ENCODE measurements at regions not wholly inside any gene's neighbourhood (a gene's known extent, or its start where the extent isn't known, plus 50 kb on each side); places are given as distances from the start of the nearest gene placed in this dataset.

DNA sequence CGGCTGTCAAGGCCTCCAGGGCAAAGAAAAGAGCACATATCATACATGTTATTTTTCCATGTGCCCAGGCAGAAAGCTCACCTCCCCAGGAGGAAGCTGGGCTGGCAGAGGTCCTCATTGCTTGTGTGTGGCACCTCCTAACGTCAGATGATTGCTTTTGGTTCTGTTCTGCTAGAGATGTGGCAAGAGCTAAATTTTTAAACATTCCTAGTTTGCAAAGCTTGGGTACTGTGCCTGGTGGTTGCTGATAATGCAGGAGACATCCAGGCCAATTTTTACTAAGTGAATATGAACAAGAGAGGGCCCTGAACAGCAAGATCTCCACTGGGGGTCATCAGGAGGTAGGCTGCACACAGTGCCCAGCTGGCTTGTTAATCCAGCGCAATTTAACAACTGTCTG is 93.9 kb downstream of the TBX19 start:
- no peaks in the 10 kb centered on the region for H3K27me3 ChIP-seq (replicated peaks; ENCODE audit: control insufficient read depth, insufficient read depth, low read length)
- H3K4me3 ChIP-seq (replicated peaks; ENCODE audit: low read depth, low read length), result no peak overlapping the region
- no peaks in the 10 kb centered on the region for H3K36me3 ChIP-seq (ENCODE audit: control insufficient read depth, insufficient read depth, low read length)
- DNase-seq (ENCODE audit: extremely low read depth, insufficient read length), result no peak
- TF ChIP-seq, protein P1, sequence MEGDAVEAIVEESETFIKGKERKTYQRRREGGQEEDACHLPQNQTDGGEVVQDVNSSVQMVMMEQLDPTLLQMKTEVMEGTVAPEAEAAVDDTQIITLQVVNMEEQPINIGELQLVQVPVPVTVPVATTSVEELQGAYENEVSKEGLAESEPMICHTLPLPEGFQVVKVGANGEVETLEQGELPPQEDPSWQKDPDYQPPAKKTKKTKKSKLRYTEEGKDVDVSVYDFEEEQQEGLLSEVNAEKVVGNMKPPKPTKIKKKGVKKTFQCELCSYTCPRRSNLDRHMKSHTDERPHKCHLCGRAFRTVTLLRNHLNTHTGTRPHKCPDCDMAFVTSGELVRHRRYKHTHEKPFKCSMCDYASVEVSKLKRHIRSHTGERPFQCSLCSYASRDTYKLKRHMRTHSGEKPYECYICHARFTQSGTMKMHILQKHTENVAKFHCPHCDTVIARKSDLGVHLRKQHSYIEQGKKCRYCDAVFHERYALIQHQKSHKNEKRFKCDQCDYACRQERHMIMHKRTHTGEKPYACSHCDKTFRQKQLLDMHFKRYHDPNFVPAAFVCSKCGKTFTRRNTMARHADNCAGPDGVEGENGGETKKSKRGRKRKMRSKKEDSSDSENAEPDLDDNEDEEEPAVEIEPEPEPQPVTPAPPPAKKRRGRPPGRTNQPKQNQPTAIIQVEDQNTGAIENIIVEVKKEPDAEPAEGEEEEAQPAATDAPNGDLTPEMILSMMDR (IDR thresholded peaks at IDR 0.05; ENCODE audit: insufficient read depth, low read length, poor library complexity, severe bottlenecking), result no peak

DNA sequence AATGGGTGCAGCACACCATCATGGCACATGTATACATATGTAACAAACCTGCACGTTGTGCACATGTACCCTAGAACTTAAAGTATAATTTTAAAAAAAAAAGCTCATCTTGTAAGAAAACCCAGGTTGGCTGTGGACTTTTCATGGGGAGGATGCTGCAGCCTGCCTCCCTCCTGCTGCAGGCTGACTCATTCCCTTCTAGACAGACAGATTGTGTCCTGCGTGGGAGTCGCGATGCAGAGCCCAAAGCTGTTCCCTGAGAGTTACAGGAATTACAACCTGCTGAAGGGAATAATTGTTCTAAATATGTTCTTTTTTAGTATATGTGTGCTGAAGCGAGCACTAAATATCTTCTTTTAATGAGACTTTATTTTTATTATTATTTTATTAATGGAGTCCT is 93.2 kb downstream of the TBX19 start:
- H3K4me3 ChIP-seq (replicated peaks; ENCODE audit: low read depth, low read length), result no peak overlapping the region
- no peaks in the 10 kb centered on the region for H3K36me3 ChIP-seq (ENCODE audit: control insufficient read depth, insufficient read depth, low read length)
- no peaks in the 10 kb centered on the region for H3K27me3 ChIP-seq (replicated peaks; ENCODE audit: control insufficient read depth, insufficient read depth, low read length)
- TF ChIP-seq, protein P1 (IDR thresholded peaks at IDR 0.05; ENCODE audit: insufficient read depth, low read length, poor library complexity, severe bottlenecking), result no peak
- no peak for DNase-seq (ENCODE audit: extremely low read depth, insufficient read length)

DNA sequence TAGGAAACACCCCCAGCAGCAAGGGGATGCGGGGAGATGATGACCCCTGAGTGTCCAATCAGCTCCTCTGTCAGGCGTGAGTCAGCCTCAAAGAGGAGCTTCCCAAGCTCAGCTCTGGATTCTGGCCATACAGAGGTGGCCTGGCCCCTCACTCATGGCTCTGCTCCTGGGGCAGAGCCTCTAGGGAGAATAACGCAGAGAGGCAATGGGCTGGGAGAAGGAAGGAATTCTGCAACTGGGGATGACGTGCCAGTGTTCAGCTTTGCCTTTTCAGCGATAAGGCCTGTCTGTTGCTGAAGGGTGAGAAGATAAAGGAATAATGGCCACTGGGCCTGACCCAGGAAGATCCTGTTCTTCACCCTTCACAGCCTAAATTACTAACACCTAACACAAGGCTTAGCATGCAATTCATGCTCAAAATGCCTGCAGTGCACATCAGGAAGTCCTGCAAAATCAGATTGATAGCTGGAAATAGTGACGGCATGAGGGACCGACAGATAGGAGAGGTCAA is 92.2 kb downstream of the TBX19 start:
- Histone ChIP-seq H3K4me3 (replicated peaks; ENCODE audit: low read depth, low read length) (no peak overlapping the region), H3K36me3 (ENCODE audit: control insufficient read depth, insufficient read depth, low read length) (no peaks in the 10 kb centered on the region), H3K27me3 (replicated peaks; ENCODE audit: control insufficient read depth, insufficient read depth, low read length) (no peaks in the 10 kb centered on the region)
- TF ChIP-seq, protein P1 (IDR thresholded peaks at IDR 0.05; ENCODE audit: insufficient read depth, low read length, poor library complexity, severe bottlenecking), result no peak
- DNase-seq (ENCODE audit: extremely low read depth, insufficient read length), result no peak

- TF ChIP-seq, protein P1 (IDR thresholded peaks at IDR 0.05; ENCODE audit: insufficient read depth, low read length, poor library complexity, severe bottlenecking), result no peak
- Histone ChIP-seq H3K4me3 (replicated peaks; ENCODE audit: low read depth, low read length) (no peak overlapping the region), H3K36me3 (ENCODE audit: control insufficient read depth, insufficient read depth, low read length) (no peaks in the 10 kb centered on the region), H3K27me3 (replicated peaks; ENCODE audit: control insufficient read depth, insufficient read depth, low read length) (no peaks in the 10 kb centered on the region)
- DNase-seq (ENCODE audit: extremely low read depth, insufficient read length), result no peak
Measured at GRCh38 chr1:168372307-168372706, 91.6 kb downstream of the TBX19 start.

DNA sequence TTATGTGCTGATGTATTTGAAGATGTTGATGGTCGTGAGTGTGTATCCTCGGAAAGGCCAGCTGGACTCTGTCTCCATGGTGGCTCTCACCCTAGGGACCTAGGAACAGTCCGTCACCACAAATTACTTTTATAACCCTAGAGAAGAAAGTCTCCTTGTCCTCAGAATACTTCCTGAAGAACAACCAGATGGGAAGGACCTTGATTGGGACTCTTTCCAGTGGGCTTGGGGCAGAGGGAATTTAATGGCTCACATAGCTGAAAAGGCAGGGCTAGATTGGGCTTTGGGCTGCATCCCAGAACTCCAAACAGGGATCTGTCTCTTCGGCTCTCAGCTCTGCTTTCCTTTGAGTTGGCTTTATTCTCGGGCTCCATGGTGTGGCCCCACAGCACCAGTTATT is 90.8 kb downstream of the TBX19 start:
- Histone ChIP-seq H3K4me3 (replicated peaks; ENCODE audit: low read depth, low read length) (no peak overlapping the region), H3K27me3 (replicated peaks; ENCODE audit: control insufficient read depth, insufficient read depth, low read length) (no peaks in the 10 kb centered on the region), H3K36me3 (ENCODE audit: control insufficient read depth, insufficient read depth, low read length) (no peaks in the 10 kb centered on the region)
- DNase-seq (ENCODE audit: extremely low read depth, insufficient read length), result no peak
- TF ChIP-seq, protein P1 (IDR thresholded peaks at IDR 0.05; ENCODE audit: insufficient read depth, low read length, poor library complexity, severe bottlenecking), result no peak

DNA sequence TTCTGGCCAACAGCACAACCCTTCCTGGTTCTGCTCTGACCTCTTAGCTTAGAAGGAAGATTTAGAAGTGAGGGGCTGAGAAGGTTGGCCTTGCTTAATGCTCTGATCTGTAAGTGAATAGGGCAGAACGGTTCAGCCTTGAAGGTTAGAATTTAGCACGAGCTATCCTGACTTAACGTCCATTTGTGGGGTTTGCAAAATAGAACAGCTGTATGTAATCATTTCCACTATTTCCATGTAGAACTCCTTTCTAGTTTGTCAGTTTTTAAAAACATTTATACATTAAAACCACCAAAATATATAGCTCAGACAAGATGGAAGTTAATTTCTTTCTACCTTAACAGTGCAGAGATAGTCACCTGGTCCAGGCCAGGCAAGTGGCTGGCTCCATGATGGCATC is 89.9 kb downstream of the TBX19 start:
- no peak for DNase-seq (ENCODE audit: extremely low read depth, insufficient read length)
- TF ChIP-seq, protein P1 (IDR thresholded peaks at IDR 0.05; ENCODE audit: insufficient read depth, low read length, poor library complexity, severe bottlenecking), result no peak
- no peak overlapping the region for H3K4me3 ChIP-seq (replicated peaks; ENCODE audit: low read depth, low read length)
- no peaks in the 10 kb centered on the region for H3K36me3 ChIP-seq (ENCODE audit: control insufficient read depth, insufficient read depth, low read length)
- H3K27me3 ChIP-seq (replicated peaks; ENCODE audit: control insufficient read depth, insufficient read depth, low read length), result no peaks in the 10 kb centered on the region
